OCI-LY1 (cell line): ENCODE measurements at regions not wholly inside any gene's neighbourhood (a gene's known extent, or its start where the extent isn't known, plus 50 kb on each side); places are given as distances from the start of the nearest gene placed in this dataset.
"Not testable (repeated sequence)": the region's sequence is repeated elsewhere in the genome, so short reads cannot be mapped to it uniquely, and the experiment has no call there.

Source experiments
- H2AFZ ChIP-seq: fragments of 200-600 bp; sonication (generic), shearing (Covaris generic); 2 replicates; pipeline ENCODE4 v1.6.0; 2014; ENCODE audit warnings: antibody characterized with exemption, mild to moderate bottlenecking, low read length
- H3F3A ChIP-seq: fragments of 200-600 bp; sonication (generic), shearing (Covaris generic); 2 replicates; pipeline ENCODE4 v1.6.0; 2014; ENCODE audit warnings: mild to moderate bottlenecking, antibody characterized with exemption, low read length, moderate library complexity; ENCODE audit not compliant: insufficient read depth
- H3K27ac ChIP-seq: fragments of 200-600 bp; sonication (generic); 2 replicates; pipeline ENCODE4 v1.5.1; 2014; ENCODE audit warnings: low read length, mixed run types, mild to moderate bottlenecking, low read depth; ENCODE audit not compliant: poor library complexity, severe bottlenecking
- H3K27me3 ChIP-seq: fragments of 200-600 bp; sonication (generic); 2 replicates; pipeline ENCODE4 v1.6.0; 2014; ENCODE audit warnings: antibody characterized with exemption, mild to moderate bottlenecking, low read length, moderate library complexity; ENCODE audit not compliant: insufficient read depth
- H3K36me3 ChIP-seq: fragments of 200-600 bp; sonication (generic); 2 replicates; pipeline ENCODE4 v1.6.1; 2014; ENCODE audit warnings: mild to moderate bottlenecking, antibody characterized with exemption, low read length, moderate library complexity, mixed read lengths; ENCODE audit not compliant: insufficient read depth
- H3K4me1 ChIP-seq: fragments of 200-600 bp; sonication (generic); 2 replicates; pipeline ENCODE4 v1.5.1; 2014; ENCODE audit warnings: mild to moderate bottlenecking, low read length, moderate library complexity; ENCODE audit not compliant: insufficient read depth, severe bottlenecking
- H3K4me2 ChIP-seq: fragments of 200-600 bp; sonication (generic), shearing (Covaris generic); 2 replicates; pipeline ENCODE4 v1.6.1; 2014; ENCODE audit warnings: low read length
- H3K4me3 ChIP-seq: fragments of 200-600 bp; sonication (generic); 2 replicates; pipeline ENCODE4 v1.5.1; 2014; ENCODE audit warnings: low read length, low read depth, mild to moderate bottlenecking, mixed read lengths; ENCODE audit not compliant: poor library complexity, severe bottlenecking
- H3K79me2 ChIP-seq: fragments of 200-600 bp; shearing (Covaris generic); 2 replicates; pipeline ENCODE4 v1.6.1; 2016; ENCODE audit warnings: mixed run types, low read length, mixed read lengths; ENCODE audit not compliant: insufficient read depth
- H3K9ac ChIP-seq: fragments of 200-600 bp; sonication (generic), shearing (Covaris generic); 2 replicates; pipeline ENCODE4 v1.6.1; 2014; ENCODE audit warnings: mild to moderate bottlenecking, low read length, mixed read lengths
- H3K9me2 ChIP-seq: fragments of 200-600 bp; sonication (generic), shearing (Covaris generic); 2 replicates; pipeline ENCODE4 v1.6.1; 2014; ENCODE audit warnings: low read depth, mild to moderate bottlenecking, low read length, mixed read lengths
- H3K9me3 ChIP-seq: fragments of 200-600 bp; shearing (Covaris generic); 2 replicates; pipeline ENCODE4 v1.6.1; 2014; ENCODE audit warnings: low read length, mixed read lengths
- H4K20me1 ChIP-seq: fragments of 200-600 bp; sonication (generic), shearing (Covaris generic); 2 replicates; pipeline ENCODE4 v1.6.0; 2016; ENCODE audit warnings: mild to moderate bottlenecking, low read length; ENCODE audit not compliant: insufficient read depth
- CTCF ChIP-seq: fragments of 200-600 bp; sonication (generic), shearing (Covaris generic); IDR thresholded peaks from 2 replicates; pipeline ENCODE4 v1.5.1; 2017; ENCODE audit warnings: mild to moderate bottlenecking, antibody characterized with exemption, low read length, moderate library complexity, mixed read lengths
- EZH2 ChIP-seq: fragments of 200-600 bp; sonication (generic), shearing (Covaris generic); IDR thresholded peaks from 2 replicates; pipeline ENCODE4 v1.8.0; 2017; ENCODE audit warnings: borderline replicate concordance, mixed run types, mild to moderate bottlenecking, antibody characterized with exemption, low read length, moderate library complexity, mixed read lengths

- Histone ChIP-seq H3K79me2 (no peaks in the 10 kb centered on the region), H3F3A (no peaks in the 10 kb centered on the region), H3K9ac (no peak overlapping the region), H3K36me3 (no peaks in the 10 kb centered on the region), H3K9me3 (no peaks in the 10 kb centered on the region), H3K9me2 (no peaks in the 10 kb centered on the region), H2AFZ (no peak overlapping the region), H3K27ac (no peak overlapping the region), H3K4me2 (no peak overlapping the region), H4K20me1 (no peaks in the 10 kb centered on the region), H3K27me3 (no peaks in the 10 kb centered on the region), H3K4me1 (no peaks in the 10 kb centered on the region), H3K4me3 (no peak overlapping the region)
- TF ChIP-seq CTCF (no peak), EZH2 (no peak)
These were observed 624.1 kb upstream of the MIR17HG start for GRCh38 chr13:90723381-90723780.

GRCh38 chr13:90726375-90726774 lies 621.1 kb upstream of the MIR17HG start:
- Histone ChIP-seq H3K4me3 (no peak overlapping the region), H3K27ac (no peak overlapping the region), H3K9me2 (no peaks in the 10 kb centered on the region; the same call in 1 of the 2 replicates), H3K9ac (no peak overlapping the region), H3K4me2 (no peak overlapping the region), H3K79me2 (no peaks in the 10 kb centered on the region), H2AFZ (no peak overlapping the region), H3K9me3 (no peaks in the 10 kb centered on the region), H3K27me3 (no peaks in the 10 kb centered on the region), H4K20me1 (no peaks in the 10 kb centered on the region), H3K4me1 (no peaks in the 10 kb centered on the region), H3K36me3 (no peaks in the 10 kb centered on the region), H3F3A (no peaks in the 10 kb centered on the region)
- TF ChIP-seq EZH2 (no peak), CTCF (no peak)

- H3K4me1 ChIP-seq, result no peaks in the 10 kb centered on the region
- no peak overlapping the region for H3K4me2 ChIP-seq
- no peaks in the 10 kb centered on the region for H3K27me3 ChIP-seq
- no peak overlapping the region for H2AFZ ChIP-seq
- no peaks in the 10 kb centered on the region for H4K20me1 ChIP-seq
- H3K36me3 ChIP-seq, result no peaks in the 10 kb centered on the region
- no peaks in the 10 kb centered on the region for H3F3A ChIP-seq
- H3K79me2 ChIP-seq, result no peaks in the 10 kb centered on the region
- H3K9ac ChIP-seq, result no peak overlapping the region
- no peaks in the 10 kb centered on the region; the same call in 1 of the 2 replicates for H3K9me2 ChIP-seq
- TF ChIP-seq EZH2 (no peak), CTCF (peak; percentile 39)
- H3K4me3 ChIP-seq, result no peak overlapping the region
- H3K9me3 ChIP-seq, result 0 out of 2 replicates have a peak, but pooled peaks cover 3% of the 10 kb centered on the region
- H3K27ac ChIP-seq, result no peak overlapping the region
These were observed 615.4 kb upstream of the MIR17HG start for GRCh38 chr13:90732049-90732448.

- H3K36me3 ChIP-seq, H3K27me3 ChIP-seq, H3F3A ChIP-seq, H3K79me2 ChIP-seq, H3K4me2 ChIP-seq, H3K4me1 ChIP-seq, H4K20me1 ChIP-seq, H3K9me2 ChIP-seq, H3K4me3 ChIP-seq, H3K27ac ChIP-seq, H3K9ac ChIP-seq, H2AFZ ChIP-seq, H3K9me3 ChIP-seq: not testable (repeated sequence)
These were observed 613.0 kb upstream of the MIR17HG start for GRCh38 chr13:90734497-90734896.
